Psoas muscle (tissue), 7 donors: ENCODE measurements at regions not wholly inside any gene's neighbourhood (a gene's known extent, or its start where the extent isn't known, plus 50 kb on each side); places are given as distances from the start of the nearest gene placed in this dataset.

Source experiments
- ATAC-seq, 4 donors: fragments of 200-7000 bp; cut with Tn5 transposase; one replicate each; pipeline ENCODE4 v1.9.1; 2020; ENCODE audit warnings: moderate library complexity in 3 of 4, mild to moderate bottlenecking in 2 of 4
- DNase-seq, 2 donors: peaks; one replicate each; pipeline ENCODE4 v3.0.0-alpha.2; 2020
- H3K27ac ChIP-seq: fragments of 200-600 bp; one replicate; pipeline ENCODE4 v1.8.0; 2022
- H3K27me3 ChIP-seq, 3 donors: fragments of 200-600 bp in 1 of 3; one replicate each; pipeline versions ENCODE4 v1.6.1 to v1.8.0; 2013 to 2022; ENCODE audit warnings: low read length in 2 of 3, mild to moderate bottlenecking in 2 of 3, moderate library complexity in 1 of 3; ENCODE audit not compliant: insufficient read depth in 3 of 3
- H3K36me3 ChIP-seq, 2 donors: fragments of 200-600 bp in 1 of 2; one replicate each; pipeline versions ENCODE4 v1.6.1 to v1.8.0; 2013 to 2022; ENCODE audit warnings: low read depth in 1 of 2, mild to moderate bottlenecking in 1 of 2, moderate library complexity in 1 of 2; ENCODE audit not compliant: insufficient read depth in 1 of 2
- H3K4me1 ChIP-seq: fragments of 200-600 bp; one replicate; pipeline ENCODE4 v1.8.0; 2022
- H3K4me3 ChIP-seq: fragments of 200-600 bp; one replicate; pipeline ENCODE4 v1.8.0; 2022; ENCODE audit warnings: mild to moderate bottlenecking
- H3K9me3 ChIP-seq: fragments of 200-600 bp; one replicate; pipeline ENCODE4 v1.8.0; 2022
- WGBS, 3 donors: extraction: QIAGEN DNeasy Blood & Tissue Kit; methylation state at CpG; one replicate each; pipeline versions ENCODE4 v1.1.6 to v1.1.7; 2013; 5-methylcytosine and 5-hydroxymethylcytosine counted together
- intact Hi-C, 2 donors: fragments of 100-400 bp; cut with DNase I; formaldehyde crosslinking; loops; one replicate each; pipeline versions ENCODE4 v1.11.0 to v1.14.2; 2022
- TF ChIP-seq, protein P1 (sequence below): fragments of 200-600 bp; IDR thresholded peaks from one replicate; pipeline ENCODE4 v1.8.0; 2022; ENCODE audit warnings: antibody characterized with exemption
- donor health status: healthy with polysubstance abuse.
- donor health status: DM: no; HTN: no; CAD: no; lungs with moderate emphysema.
- donor health status: Bipolar disorder and iron deficiency.
- donor health status: healthy.
- donor health status: DM: yes; HTN: yes; CAD: no.
- donor health status: DM: no; HTN: no; CAD: no.
- donor health status: DM: yes; HTN: yes; CAD: no.

DNA sequence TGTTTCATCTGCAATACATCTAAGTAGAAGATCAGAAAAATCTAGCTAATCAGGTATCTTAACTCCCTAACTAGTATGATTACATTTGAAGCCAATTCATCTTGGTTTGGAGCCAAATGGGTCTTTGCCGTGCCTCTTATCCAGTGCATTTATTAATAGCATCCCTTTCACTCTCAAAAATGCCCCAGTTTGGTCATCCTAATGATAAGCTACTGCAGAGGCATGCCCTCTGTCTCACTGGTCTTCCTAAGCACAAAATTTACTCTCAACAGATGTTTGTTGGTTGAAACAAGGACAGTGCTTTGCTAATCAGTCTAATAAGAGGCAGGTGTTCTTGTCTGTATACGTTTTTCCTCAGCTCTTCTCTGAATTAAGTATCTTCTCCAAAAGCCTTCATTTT is 403.2 kb downstream of the RAD51AP2 start:
- Histone ChIP-seq H3K9me3 (no peaks in the 10 kb centered on the region), H3K36me3 (no peaks in the 10 kb centered on the region), H3K4me1 (no peaks in the 10 kb centered on the region), H3K27ac (no peak overlapping the region), H3K4me3 (no peak overlapping the region), H3K27me3 (no peaks in the 10 kb centered on the region)
- WGBS, 3 donors, result 13 to 20% (median 14%) methylated on average over 2 of the region's 2 CpGs
- intact Hi-C loops, result no loop called here
- TF ChIP-seq, protein P1, sequence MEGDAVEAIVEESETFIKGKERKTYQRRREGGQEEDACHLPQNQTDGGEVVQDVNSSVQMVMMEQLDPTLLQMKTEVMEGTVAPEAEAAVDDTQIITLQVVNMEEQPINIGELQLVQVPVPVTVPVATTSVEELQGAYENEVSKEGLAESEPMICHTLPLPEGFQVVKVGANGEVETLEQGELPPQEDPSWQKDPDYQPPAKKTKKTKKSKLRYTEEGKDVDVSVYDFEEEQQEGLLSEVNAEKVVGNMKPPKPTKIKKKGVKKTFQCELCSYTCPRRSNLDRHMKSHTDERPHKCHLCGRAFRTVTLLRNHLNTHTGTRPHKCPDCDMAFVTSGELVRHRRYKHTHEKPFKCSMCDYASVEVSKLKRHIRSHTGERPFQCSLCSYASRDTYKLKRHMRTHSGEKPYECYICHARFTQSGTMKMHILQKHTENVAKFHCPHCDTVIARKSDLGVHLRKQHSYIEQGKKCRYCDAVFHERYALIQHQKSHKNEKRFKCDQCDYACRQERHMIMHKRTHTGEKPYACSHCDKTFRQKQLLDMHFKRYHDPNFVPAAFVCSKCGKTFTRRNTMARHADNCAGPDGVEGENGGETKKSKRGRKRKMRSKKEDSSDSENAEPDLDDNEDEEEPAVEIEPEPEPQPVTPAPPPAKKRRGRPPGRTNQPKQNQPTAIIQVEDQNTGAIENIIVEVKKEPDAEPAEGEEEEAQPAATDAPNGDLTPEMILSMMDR, result no peak
- DNase-seq (no peak), ATAC-seq (no peak)

DNA sequence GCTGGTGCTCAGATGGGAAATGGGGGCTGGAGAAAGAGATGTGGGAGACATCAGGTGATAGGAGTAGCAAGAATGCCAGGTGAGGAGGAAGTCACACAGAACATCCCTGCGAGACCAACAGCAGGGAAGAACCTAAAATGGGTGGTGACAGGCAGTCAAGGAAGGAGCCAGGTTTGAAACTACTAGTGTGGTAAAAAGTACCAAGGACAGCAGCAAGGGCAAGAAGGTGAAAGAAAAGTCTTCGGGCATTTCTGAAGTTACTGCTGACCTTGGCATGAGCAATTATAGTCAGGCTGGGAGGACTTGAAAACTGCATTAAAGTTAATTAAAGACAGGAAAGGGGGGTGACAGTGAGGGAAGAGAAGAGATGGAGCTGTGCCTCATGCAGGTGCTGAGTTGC is 410.4 kb downstream of the RAD51AP2 start:
- DNase-seq, result no peak
- ATAC-seq, result no peak
- Histone ChIP-seq H3K4me1 (no peaks in the 10 kb centered on the region), H3K9me3 (no peaks in the 10 kb centered on the region), H3K27me3 (peaks cover 0 to 2% (median 0%) of the 10 kb centered on the region in 3 donors), H3K4me3 (no peak overlapping the region), H3K27ac (no peak overlapping the region), H3K36me3 (no peaks in the 10 kb centered on the region)
- 42 to 49% (median 48%) methylated on average over 2 of the region's 2 CpGs for WGBS, 3 donors
- intact Hi-C loops, result no loop called here
- TF ChIP-seq, protein P1, result no peak

DNA sequence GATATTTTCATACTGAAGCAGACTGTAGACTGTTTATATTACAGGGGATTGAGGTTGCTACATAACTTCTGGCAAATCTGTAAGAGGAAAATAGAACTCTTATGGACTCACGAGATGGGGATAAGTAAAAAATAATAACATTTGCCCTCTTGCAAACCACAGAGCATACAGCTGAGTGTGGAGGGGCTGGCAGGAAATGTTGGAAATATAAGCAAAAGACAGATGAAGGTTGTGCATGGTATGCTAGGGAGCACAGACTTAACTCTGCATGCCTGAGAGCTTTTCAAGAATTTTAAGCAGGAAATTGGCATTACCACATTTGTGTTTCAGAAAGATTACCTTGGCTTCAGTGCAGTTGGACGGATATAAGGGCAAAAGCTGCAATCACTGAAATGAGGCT is 411.1 kb downstream of the RAD51AP2 start:
- H3K4me3 ChIP-seq, result no peak overlapping the region
- ATAC-seq (no peak), DNase-seq (no peak)
- H3K9me3 ChIP-seq, result no peaks in the 10 kb centered on the region
- intact Hi-C loops, result no loop called here
- no peaks in the 10 kb centered on the region for H3K4me1 ChIP-seq
- TF ChIP-seq, protein P1, result no peak
- H3K36me3 ChIP-seq, result no peaks in the 10 kb centered on the region
- WGBS, 3 donors, result 25 to 37% (median 27%) methylated on average over 2 of the region's 2 CpGs
- H3K27ac ChIP-seq, result no peak overlapping the region
- H3K27me3 ChIP-seq, result peaks cover 0 to 2% (median 0%) of the 10 kb centered on the region in 3 donors

DNA sequence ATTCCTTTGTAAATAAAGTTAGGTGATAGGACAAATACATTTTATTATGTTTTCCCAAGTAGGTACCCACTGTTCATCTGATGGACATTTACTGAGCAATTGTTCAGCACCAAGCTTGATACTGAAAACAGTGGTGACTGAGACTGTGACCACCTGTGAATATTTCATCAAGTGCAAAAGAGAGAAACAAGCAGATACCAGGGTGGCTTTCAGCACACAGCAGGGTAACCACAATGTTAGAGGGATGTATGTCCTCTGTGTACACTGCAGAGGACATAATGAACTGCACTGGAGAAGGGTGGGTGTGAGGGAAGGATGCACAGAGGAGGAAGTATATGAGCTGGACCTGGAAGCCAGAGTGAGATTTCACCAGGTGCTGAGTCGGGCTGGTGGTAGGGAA is 411.8 kb downstream of the RAD51AP2 start:
- Histone ChIP-seq H3K4me3 (no peak overlapping the region), H3K4me1 (no peaks in the 10 kb centered on the region), H3K36me3 (no peaks in the 10 kb centered on the region), H3K27ac (no peak overlapping the region), H3K27me3 (peaks cover 0 to 2% (median 0%) of the 10 kb centered on the region in 3 donors), H3K9me3 (no peaks in the 10 kb centered on the region)
- TF ChIP-seq, protein P1, result no peak
- DNase-seq (no peak), ATAC-seq (no peak)
- intact Hi-C loops, result no loop called here
- WGBS, 3 donors, result 70 to 88% (median 80%) methylated on average over 1 of the region's 1 CpG

DNA sequence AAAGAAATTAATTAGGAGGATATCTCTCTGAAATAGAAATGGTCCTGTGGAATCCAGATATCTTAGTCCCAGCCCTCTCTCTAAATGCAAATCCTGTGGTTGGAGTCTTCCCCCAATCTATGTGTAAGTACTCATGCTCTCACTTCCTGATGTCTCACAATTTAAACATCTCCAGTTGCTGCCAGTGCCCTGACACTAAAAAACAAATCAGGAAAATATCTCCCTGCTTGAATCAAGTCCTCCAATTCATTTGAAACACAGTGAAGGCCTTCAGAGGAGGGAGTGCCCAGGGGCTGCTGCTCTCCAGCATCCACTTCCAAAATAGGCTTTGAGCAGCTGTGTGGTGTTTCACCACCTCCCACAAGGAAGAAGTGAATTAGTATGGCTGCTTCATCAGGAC is 413.8 kb downstream of the RAD51AP2 start:
- ATAC-seq (no peak), DNase-seq (no peak)
- peaks cover 0 to 2% (median 0%) of the 10 kb centered on the region in 3 donors for H3K27me3 ChIP-seq
- H3K9me3 ChIP-seq, result no peaks in the 10 kb centered on the region
- H3K4me3 ChIP-seq, result no peak overlapping the region
- H3K4me1 ChIP-seq, result no peaks in the 10 kb centered on the region
- TF ChIP-seq, protein P1, result no peak
- H3K27ac ChIP-seq, result no peak overlapping the region
- intact Hi-C loops, result no loop called here
- H3K36me3 ChIP-seq, result no peaks in the 10 kb centered on the region
